Suppressor macrophage treated with lipopolysaccharide for 1 hour (primary cell): ENCODE measurements at regions not wholly inside any gene's neighbourhood (a gene's known extent, or its start where the extent isn't known, plus 50 kb on each side); places are given as distances from the start of the nearest gene placed in this dataset.

ENCODE experiments used
- DNase-seq, 3 donors: peaks; one replicate each; pipeline ENCODE4 v3.0.0-alpha.2; 2020 to 2022

DNA sequence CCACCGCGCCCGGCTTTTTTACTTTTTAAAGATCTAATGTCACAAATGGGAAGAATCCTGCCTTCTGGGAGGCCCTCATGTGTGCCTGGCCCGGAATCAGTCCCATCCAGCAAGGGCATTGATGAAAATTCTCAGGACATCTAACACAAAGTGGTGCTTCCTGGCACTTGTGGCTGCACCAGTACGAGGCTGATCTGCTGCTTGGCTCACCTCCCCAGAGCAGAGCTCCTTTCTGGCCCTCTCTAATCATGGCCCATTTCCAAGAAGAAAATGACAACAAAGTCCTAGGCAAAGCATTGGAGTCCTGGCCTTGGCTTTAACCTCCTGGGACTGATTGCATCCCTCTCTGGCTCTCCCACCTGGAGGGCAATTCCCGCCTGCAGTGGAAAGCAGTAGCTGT, 50.7 kb upstream of the SIAH1 start:
- DNase-seq, result no peak

DNA sequence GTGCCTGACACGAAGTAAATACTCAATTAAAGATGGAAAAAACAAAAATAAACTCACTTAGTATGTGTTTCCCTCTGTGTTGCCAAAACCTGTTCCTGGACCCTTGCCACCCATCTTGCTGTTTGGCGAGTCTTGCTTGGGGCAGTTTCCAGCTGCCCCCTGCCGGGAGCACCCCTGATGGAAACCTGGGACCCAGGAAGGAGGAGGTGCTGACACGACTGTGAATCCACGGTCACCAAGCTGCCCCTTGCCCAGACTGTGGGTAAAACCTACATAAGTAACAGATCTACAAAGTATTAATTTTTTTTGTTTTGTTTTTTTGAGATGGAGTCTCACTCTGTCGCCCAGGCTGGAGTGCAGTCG, 50.1 kb upstream of the SIAH1 start:
- no peak for DNase-seq
